HepG2 (cell line): ENCODE measurements at regions not wholly inside any gene's neighbourhood (a gene's known extent, or its start where the extent isn't known, plus 50 kb on each side); places are given as distances from the start of the nearest gene placed in this dataset.

ENCODE experiments used
- ATAC-seq: fragments of 200-7000 bp; cut with Tn5 transposase; 3 replicates; pipeline ENCODE4 v1.9.1; 2020; ENCODE audit warnings: mild to moderate bottlenecking, moderate library complexity
- BruUV-seq: library from RNA; stranded (reverse); fragments of 400-500 nt; replicated peaks from 2 replicates; lab custom pipeline; 2021; lab: Mats Ljungman, UMichigan
- CTCF ChIA-PET: fragments of 300-600 bp; formaldehyde crosslinking; extraction: SDS; loops from one replicate; lab custom pipeline; 2021; ENCODE audit warnings: low total read pairs, inconsistent platforms, low intra/inter-chr PET ratio; lab: Yijun Ruan, JAX
- POLR2A ChIA-PET: fragments of 350-600 bp; sonication (Branson Sonifier 250); formaldehyde crosslinking; loops from one replicate; lab custom pipeline; 2020; ENCODE audit warnings: antibody characterized with exemption, inconsistent platforms; lab: Yijun Ruan, JAX
- DNase-seq: peaks from one replicate; pipeline ENCODE4 v3.0.0-alpha.2; 2015; ENCODE audit warnings: low spot score
- FAIRE-seq: peaks from 3 replicates; lab custom pipeline; 2011; peaks lifted over from hg19 to GRCh38; lab: Jason Lieb, UNC
- H2AFZ ChIP-seq: one replicate; pipeline ENCODE4 v1.6.1; 2011; ENCODE audit warnings: low read length, inconsistent platforms
- H3K27ac ChIP-seq: fragments of 300-600 bp; 3 replicates; pipeline ENCODE4 v1.8.0; 2011; ENCODE audit warnings: mixed run types, mild to moderate bottlenecking, mixed read lengths, low read length, inconsistent platforms; ENCODE audit not compliant: insufficient read depth; ENCODE audit errors: extremely low read length
- H3K27me3 ChIP-seq, 2 experiments: fragments of 200-600 bp in 1 of 2; 2 replicates in 1 of 2; 3 replicates in 1 of 2; pipeline versions ENCODE4 v1.6.0 to v1.8.0; 2011; ENCODE audit warnings: low read length in 2 of 2, mild to moderate bottlenecking in 2 of 2, moderate library complexity in 2 of 2, inconsistent platforms in 1 of 2; ENCODE audit not compliant: insufficient read depth in 2 of 2, control insufficient read depth in 1 of 2
- H3K36me3 ChIP-seq, 2 experiments: fragments of 200-600 bp in 1 of 2; replicated peaks in 1 of 2; 2 replicates in 1 of 2; 3 replicates in 1 of 2; pipeline versions ENCODE4 v1.5.1 to v1.8.0; 2011; ENCODE audit warnings: low read length in 2 of 2, inconsistent platforms in 1 of 2; ENCODE audit not compliant: insufficient read depth in 2 of 2, control insufficient read depth in 1 of 2
- H3K4me1 ChIP-seq: 2 replicates; pipeline ENCODE4 v1.5.1; 2012; ENCODE audit warnings: low read length, inconsistent platforms; ENCODE audit not compliant: insufficient read depth
- H3K4me2 ChIP-seq: 2 replicates; pipeline ENCODE4 v1.6.0; 2011; ENCODE audit warnings: low read depth, low read length, inconsistent platforms
- H3K4me3 ChIP-seq, 3 experiments: fragments of 200-600 bp in 1 of 3; sonication (generic), shearing (Covaris generic) in 1 of 3; replicated peaks in 1 of 3; 2 replicates each; pipeline ENCODE4 v1.5.1; 2011 to 2016; ENCODE audit warnings: low read length in 3 of 3, inconsistent platforms in 2 of 3, low read depth in 2 of 3, mild to moderate bottlenecking in 2 of 3, control low read depth in 1 of 3, mixed read lengths in 1 of 3; ENCODE audit not compliant: insufficient read depth in 1 of 3
- H3K79me2 ChIP-seq: one replicate; pipeline ENCODE4 v1.6.1; 2011; ENCODE audit warnings: low read length, inconsistent platforms; ENCODE audit not compliant: insufficient read depth
- H3K9ac ChIP-seq: 2 replicates; pipeline ENCODE4 v1.6.0; 2011; ENCODE audit warnings: mild to moderate bottlenecking, low read depth, low read length, inconsistent platforms; ENCODE audit not compliant: insufficient read depth
- H3K9me3 ChIP-seq: 2 replicates; pipeline ENCODE4 v1.5.1; 2012; ENCODE audit warnings: mild to moderate bottlenecking, low read length
- H4K20me1 ChIP-seq: 2 replicates; pipeline ENCODE4 v1.6.0; 2011; ENCODE audit warnings: inconsistent platforms, mild to moderate bottlenecking, low read length, moderate library complexity; ENCODE audit not compliant: insufficient read depth
- ARNT ChIP-seq: fragments of 450-650 bp; IDR thresholded peaks from 2 replicates; pipeline ENCODE4 v1.6.1; 2017
- BHLHE40 ChIP-seq: IDR thresholded peaks from 2 replicates; pipeline ENCODE4 v1.6.1; 2011; ENCODE audit warnings: low read length, improper control_type of control experiment
- GABPB1 ChIP-seq: IDR thresholded peaks from 2 replicates; pipeline ENCODE4 v1.6.1; 2016; ENCODE audit warnings: mild to moderate bottlenecking, missing genetic modification reagents, moderate library complexity, missing compliant biosample characterization
- LBX2 ChIP-seq: sonication (generic); formaldehyde crosslinking; IDR thresholded peaks from 2 replicates; pipeline ENCODE4 v1.5.0; 2020; ENCODE audit warnings: missing genetic modification reagents, mild to moderate bottlenecking, borderline replicate concordance
- MXD1 ChIP-seq: sonication (generic); formaldehyde crosslinking; IDR thresholded peaks from 2 replicates; pipeline ENCODE4 v1.4.0; 2020; ENCODE audit warnings: mild to moderate bottlenecking, missing genetic modification reagents
- REPIN1 ChIP-seq: sonication (generic); formaldehyde crosslinking; IDR thresholded peaks from 2 replicates; pipeline ENCODE4 v1.8.0; 2022; ENCODE audit warnings: missing genetic modification reagents, low read depth, mild to moderate bottlenecking, borderline replicate concordance
- SYNCRIP ChIP-seq: fragments of 200-400 bp; formaldehyde crosslinking; IDR thresholded peaks from 2 replicates; pipeline ENCODE4 v1.6.1; 2018; ENCODE audit warnings: mild to moderate bottlenecking, low read depth, low read length; ENCODE audit not compliant: insufficient read depth
- ZFP62 ChIP-seq: sonication (generic); formaldehyde crosslinking; IDR thresholded peaks from 2 replicates; pipeline ENCODE4 v1.4.0; 2020; ENCODE audit warnings: missing genetic modification reagents
- ZFYVE20 ChIP-seq: sonication (generic); formaldehyde crosslinking; IDR thresholded peaks from 2 replicates; pipeline ENCODE4 v1.8.0; 2023; ENCODE audit warnings: low read depth, mild to moderate bottlenecking, moderate library complexity, missing genetic modification reagents, borderline replicate concordance
- ZNF75D ChIP-seq: sonication (generic); formaldehyde crosslinking; IDR thresholded peaks from 2 replicates; pipeline ENCODE4 v1.8.1; 2023; ENCODE audit warnings: missing genetic modification reagents, mild to moderate bottlenecking, borderline replicate concordance
- WGBS: methylation state at CpG from one replicate; pipeline ENCODE4 v1.1.6; 2017; ENCODE audit warnings: low lambda C conversion rate; 5-methylcytosine and 5-hydroxymethylcytosine counted together
- in situ Hi-C: cut with HindIII; loops from 2 replicates; pipeline ENCODE4 v1.10.0; 2017; ENCODE audit warnings: low pct_unique_long_range_greater_than_20kb; ENCODE audit not compliant: extremely low pct_ligation_motif_present
- intact Hi-C: fragments of 100-400 bp; cut with micrococcal nuclease; formaldehyde crosslinking; loops from one replicate; pipeline ENCODE4 v1.10.0; 2022; ENCODE audit not compliant: unreplicated experiment
- TF ChIP-seq, protein P1 (sequence below): IDR thresholded peaks from 2 replicates; pipeline ENCODE4 v1.6.1; 2016; ENCODE audit warnings: missing genetic modification reagents, missing compliant biosample characterization
- TF ChIP-seq, protein P2 (sequence below): conservative IDR thresholded peaks from 2 replicates; pipeline ENCODE4 v1.6.1; 2018; ENCODE audit warnings: missing genetic modification reagents

DNA sequence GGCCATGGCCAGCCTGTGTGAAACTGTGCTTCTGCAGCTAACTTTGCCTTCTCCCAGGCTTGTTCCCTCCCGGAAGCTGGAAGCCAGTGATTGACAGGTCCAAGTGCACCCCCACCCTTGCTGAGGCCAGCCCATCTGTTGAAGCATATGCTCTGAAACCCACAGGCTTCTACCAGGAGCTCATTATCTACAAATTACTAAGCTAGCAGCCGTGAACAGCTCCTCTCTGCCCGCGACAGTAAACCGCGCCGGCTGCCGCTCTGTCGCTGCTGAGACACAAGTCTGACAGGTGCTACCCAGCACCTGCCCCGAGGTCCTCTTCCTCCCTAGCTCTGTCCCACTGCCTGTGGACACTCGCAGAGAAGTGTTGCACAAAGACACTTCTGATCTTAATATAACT lies 490.9 kb downstream of the GADD45G start:
- peaks cover 0 to 7% of the 10 kb centered on the region in 2 experiments; a peak in 3 of 5 replicates for H3K27me3 ChIP-seq
- CTCF ChIA-PET: no interaction called here
- H3K9ac ChIP-seq: no peak overlapping the region
- DNase-seq: no peak
- no peak overlapping the region for H3K4me3 ChIP-seq
- TF ChIP-seq LBX2 (no peak), REPIN1 (CRISPR knock-in tag) (no peak), ARNT (no peak), SYNCRIP (no peak), BHLHE40 (no peak), GABPB1 (CRISPR knock-in tag) (no peak), ZNF75D (CRISPR knock-in tag) (no peak), ZFP62 (no peak), ZFYVE20 (CRISPR knock-in tag) (no peak), MXD1 (CRISPR knock-in tag) (no peak)
- TF ChIP-seq, protein P1, sequence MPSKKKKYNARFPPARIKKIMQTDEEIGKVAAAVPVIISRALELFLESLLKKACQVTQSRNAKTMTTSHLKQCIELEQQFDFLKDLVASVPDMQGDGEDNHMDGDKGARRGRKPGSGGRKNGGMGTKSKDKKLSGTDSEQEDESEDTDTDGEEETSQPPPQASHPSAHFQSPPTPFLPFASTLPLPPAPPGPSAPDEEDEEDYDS (CRISPR knock-in tag): no peak
- TF ChIP-seq, protein P2, sequence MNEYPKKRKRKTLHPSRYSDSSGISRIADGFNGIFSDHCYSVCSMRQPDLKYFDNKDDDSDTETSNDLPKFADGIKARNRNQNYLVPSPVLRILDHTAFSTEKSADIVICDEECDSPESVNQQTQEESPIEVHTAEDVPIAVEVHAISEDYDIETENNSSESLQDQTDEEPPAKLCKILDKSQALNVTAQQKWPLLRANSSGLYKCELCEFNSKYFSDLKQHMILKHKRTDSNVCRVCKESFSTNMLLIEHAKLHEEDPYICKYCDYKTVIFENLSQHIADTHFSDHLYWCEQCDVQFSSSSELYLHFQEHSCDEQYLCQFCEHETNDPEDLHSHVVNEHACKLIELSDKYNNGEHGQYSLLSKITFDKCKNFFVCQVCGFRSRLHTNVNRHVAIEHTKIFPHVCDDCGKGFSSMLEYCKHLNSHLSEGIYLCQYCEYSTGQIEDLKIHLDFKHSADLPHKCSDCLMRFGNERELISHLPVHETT (CRISPR knock-in tag): no peak
- 36% methylated on average over 9 of the region's 11 CpGs for WGBS
- no peaks in the 10 kb centered on the region for H4K20me1 ChIP-seq
- intact Hi-C loops (no loop called here), in situ Hi-C loops (loop anchor here (10.0 kb wide), 1 partner anchor 181 kb away; no protein-coding TSS in a partner anchor)
- no peaks in the 10 kb centered on the region for H3K36me3 ChIP-seq
- H3K79me2 ChIP-seq: no peaks in the 10 kb centered on the region
- FAIRE-seq: no peak
- no TSS peak for BruUV-seq
- H3K9me3 ChIP-seq: no peaks in the 10 kb centered on the region
- H2AFZ ChIP-seq: no peak overlapping the region
- no peak overlapping the region for H3K27ac ChIP-seq
- H3K4me2 ChIP-seq: no peak overlapping the region
- POLR2A ChIA-PET: no interaction called here
- no peak for ATAC-seq
- no peaks in the 10 kb centered on the region for H3K4me1 ChIP-seq
